CD4-positive, alpha-beta T cell (primary cell): ENCODE measurements at regions not wholly inside any gene's neighbourhood (a gene's known extent, or its start where the extent isn't known, plus 50 kb on each side); places are given as distances from the start of the nearest gene placed in this dataset.

Experiments
- ATAC-seq: fragments of 200-7000 bp; cut with Tn5 transposase; one replicate; pipeline ENCODE4 v1.10.0; 2022; ENCODE audit warnings: mild to moderate bottlenecking; ENCODE audit not compliant: poor library complexity
- CTCF ChIA-PET: fragments of 350-600 bp; sonication (Branson Sonifier 250); formaldehyde crosslinking; loops from one replicate; lab custom pipeline; 2021; ENCODE audit warnings: antibody characterized with exemption, inconsistent platforms; lab: Charles Lee
- POLR2A ChIA-PET: fragments of 350-600 bp; sonication (Branson Sonifier 250); formaldehyde crosslinking; loops from one replicate; lab custom pipeline; 2021; ENCODE audit warnings: antibody characterized with exemption, inconsistent platforms; lab: Charles Lee
- DNase-seq, 14 experiments: peaks; one replicate each; pipeline ENCODE4 v3.0.0-alpha.2; 2013 to 2020; ENCODE audit warnings: mixed read lengths in 2 of 14
- H3K27ac ChIP-seq, 2 donors: one replicate each; pipeline versions ENCODE4 v1.5.1 to v1.7.0; 2013; ENCODE audit warnings: low read length in 2 of 2, low read depth in 1 of 2, mild to moderate bottlenecking in 1 of 2
- H3K27me3 ChIP-seq, 2 experiments: 1 replicate in 1 of 2; 2 replicates in 1 of 2; pipeline versions ENCODE4 v1.6.1 to v1.7.0; 2013; ENCODE audit warnings: low read length in 2 of 2, control low read depth in 1 of 2, mild to moderate bottlenecking in 1 of 2, moderate library complexity in 1 of 2; ENCODE audit not compliant: insufficient read depth in 2 of 2, control insufficient read depth in 1 of 2
- H3K36me3 ChIP-seq: one replicate; pipeline ENCODE4 v1.6.1; 2013; ENCODE audit warnings: low read length, control low read depth; ENCODE audit not compliant: insufficient read depth
- H3K4me1 ChIP-seq: one replicate; pipeline ENCODE4 v1.6.1; 2013; ENCODE audit warnings: low read length, control low read depth; ENCODE audit not compliant: insufficient read depth
- H3K4me3 ChIP-seq: one replicate; pipeline ENCODE4 v1.5.1; 2013; ENCODE audit warnings: mild to moderate bottlenecking, low read length, moderate library complexity
- H3K9me3 ChIP-seq, 2 experiments: 1 replicate in 1 of 2; 2 replicates in 1 of 2; pipeline versions ENCODE4 v1.6.1 to v1.7.0; 2013; ENCODE audit warnings: low read length in 2 of 2, mild to moderate bottlenecking in 2 of 2, control low read depth in 1 of 2, moderate library complexity in 1 of 2; ENCODE audit not compliant: control insufficient read depth in 1 of 2, insufficient read depth in 1 of 2
- H3K27ac Mint-ChIP-seq: one replicate; pipeline ENCODE4 v1.8.0; 2020; ENCODE audit warnings: mixed read lengths
- H3K27me3 Mint-ChIP-seq: one replicate; pipeline ENCODE4 v1.8.0; 2021; ENCODE audit warnings: mixed read lengths
- H3K36me3 Mint-ChIP-seq: one replicate; pipeline ENCODE4 v1.8.0; 2021; ENCODE audit warnings: low read depth, mixed read lengths
- H3K4me1 Mint-ChIP-seq: one replicate; pipeline ENCODE4 v1.8.0; 2021; ENCODE audit warnings: low read depth, mixed read lengths
- H3K4me3 Mint-ChIP-seq: one replicate; pipeline ENCODE4 v1.8.0; 2020; ENCODE audit warnings: mild to moderate bottlenecking, mixed read lengths
- H3K9me3 Mint-ChIP-seq: one replicate; pipeline ENCODE4 v1.8.0; 2020; ENCODE audit warnings: mixed read lengths
- CTCF ChIP-seq: fragments of 200-600 bp; IDR thresholded peaks from one replicate; pipeline ENCODE4 v1.8.0; 2022; ENCODE audit warnings: antibody characterized with exemption, mild to moderate bottlenecking
- intact Hi-C, 2 experiments: fragments of 100-400 bp; cut with DNase I in 1 of 2; cut with micrococcal nuclease in 1 of 2; formaldehyde crosslinking; loops; one replicate each; pipeline versions ENCODE4 v1.15.1 to v1.9.0; 2023 to 2025; cut with DNase I, micrococcal nuclease

GRCh38 chr4:66300336-66300934 lies 630.1 kb upstream of the EPHA5 start:
- DNase-seq (no peak), ATAC-seq (no peak)
- ChIA-PET POLR2A (no interaction called here), CTCF (no interaction called here)
- H3K27me3 Mint-ChIP-seq: no peaks in the 10 kb centered on the region
- no peaks in the 10 kb centered on the region for H3K4me1 Mint-ChIP-seq
- H3K27me3 ChIP-seq: no peaks in the 10 kb centered on the region
- no peaks in the 10 kb centered on the region for H3K36me3 Mint-ChIP-seq
- no peaks in the 10 kb centered on the region for H3K4me1 ChIP-seq
- no peaks in the 10 kb centered on the region for H3K9me3 ChIP-seq
- no peak overlapping the region for H3K27ac ChIP-seq
- H3K9me3 Mint-ChIP-seq: peaks cover 7% of the 10 kb centered on the region
- no peak for TF ChIP-seq CTCF
- intact Hi-C loops: no loop called here
- no peak overlapping the region for H3K27ac Mint-ChIP-seq
- no peak overlapping the region for H3K4me3 Mint-ChIP-seq
- H3K36me3 ChIP-seq: no peaks in the 10 kb centered on the region
- no peak overlapping the region for H3K4me3 ChIP-seq

- Mint-ChIP-seq H3K9me3 (peaks cover 9% of the 10 kb centered on the region), H3K4me3 (no peak overlapping the region), H3K4me1 (no peaks in the 10 kb centered on the region), H3K27me3 (no peaks in the 10 kb centered on the region), H3K27ac (no peak overlapping the region), H3K36me3 (no peaks in the 10 kb centered on the region)
- no peak for TF ChIP-seq CTCF
- no peaks in the 10 kb centered on the region for H3K27me3 ChIP-seq
- POLR2A ChIA-PET: no interaction called here
- H3K36me3 ChIP-seq: no peaks in the 10 kb centered on the region
- H3K27ac ChIP-seq: no peak overlapping the region
- intact Hi-C loops: no loop called here
- H3K9me3 ChIP-seq: no peaks in the 10 kb centered on the region
- no peaks in the 10 kb centered on the region for H3K4me1 ChIP-seq
- ATAC-seq (no peak), DNase-seq (no peak)
- no peak overlapping the region for H3K4me3 ChIP-seq
- CTCF ChIA-PET: no interaction called here
Measured at GRCh38 chr4:66298569-66298968, 628.3 kb upstream of the EPHA5 start.

GRCh38 chr4:66297703-66298102 lies 627.4 kb upstream of the EPHA5 start:
- Histone ChIP-seq H3K27ac (no peak overlapping the region), H3K9me3 (no peaks in the 10 kb centered on the region), H3K4me1 (no peaks in the 10 kb centered on the region), H3K36me3 (no peaks in the 10 kb centered on the region), H3K27me3 (no peaks in the 10 kb centered on the region), H3K4me3 (no peak overlapping the region)
- Mint-ChIP-seq H3K27me3 (no peaks in the 10 kb centered on the region), H3K4me1 (no peaks in the 10 kb centered on the region), H3K4me3 (no peak overlapping the region), H3K36me3 (no peaks in the 10 kb centered on the region), H3K9me3 (peaks cover 9% of the 10 kb centered on the region), H3K27ac (no peak overlapping the region)
- TF ChIP-seq CTCF: no peak
- ChIA-PET CTCF (no interaction called here), POLR2A (no interaction called here)
- intact Hi-C loops: no loop called here
- ATAC-seq (no peak), DNase-seq (no peak)
